ENCODE measurements at regions not wholly inside any gene's neighbourhood (a gene's known extent, or its start where the extent isn't known, plus 50 kb on each side); places are given as distances from the start of the nearest gene placed in this dataset.
A peak's percentile ranks its signal among the peaks of the same experiment; 100 is the strongest.

DNA sequence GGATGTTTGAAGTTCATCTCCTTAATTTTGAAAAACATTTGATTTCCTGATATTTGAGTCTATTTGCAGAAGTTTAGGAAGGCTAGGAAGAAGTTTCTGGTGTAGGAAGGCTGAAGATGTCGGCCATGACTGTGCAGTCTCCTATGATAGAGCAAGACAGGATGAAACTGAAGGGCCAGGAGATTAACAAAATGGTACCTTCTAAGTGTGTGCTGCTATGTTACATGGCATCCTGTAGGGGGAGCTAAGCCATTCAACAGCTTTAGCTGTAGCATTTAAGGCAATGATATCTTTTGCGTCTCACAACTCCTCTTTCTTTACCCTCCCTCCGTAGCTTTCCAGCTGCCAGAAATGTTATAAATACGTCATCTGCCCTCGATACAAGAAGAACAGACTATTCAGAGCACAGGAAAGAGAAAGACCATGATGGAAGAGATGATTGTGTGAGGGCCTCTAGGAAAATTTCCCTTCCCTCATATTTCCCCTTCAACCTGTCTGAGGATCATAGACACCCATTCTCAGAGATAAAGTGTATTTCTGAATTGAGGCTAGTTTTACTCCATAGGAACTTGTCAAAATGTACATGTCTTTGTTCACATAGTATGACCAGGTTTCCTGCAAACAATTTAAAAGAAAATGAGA, 61.1 kb downstream of the XCL1 start:
- TF ChIP-seq, protein P1, sequence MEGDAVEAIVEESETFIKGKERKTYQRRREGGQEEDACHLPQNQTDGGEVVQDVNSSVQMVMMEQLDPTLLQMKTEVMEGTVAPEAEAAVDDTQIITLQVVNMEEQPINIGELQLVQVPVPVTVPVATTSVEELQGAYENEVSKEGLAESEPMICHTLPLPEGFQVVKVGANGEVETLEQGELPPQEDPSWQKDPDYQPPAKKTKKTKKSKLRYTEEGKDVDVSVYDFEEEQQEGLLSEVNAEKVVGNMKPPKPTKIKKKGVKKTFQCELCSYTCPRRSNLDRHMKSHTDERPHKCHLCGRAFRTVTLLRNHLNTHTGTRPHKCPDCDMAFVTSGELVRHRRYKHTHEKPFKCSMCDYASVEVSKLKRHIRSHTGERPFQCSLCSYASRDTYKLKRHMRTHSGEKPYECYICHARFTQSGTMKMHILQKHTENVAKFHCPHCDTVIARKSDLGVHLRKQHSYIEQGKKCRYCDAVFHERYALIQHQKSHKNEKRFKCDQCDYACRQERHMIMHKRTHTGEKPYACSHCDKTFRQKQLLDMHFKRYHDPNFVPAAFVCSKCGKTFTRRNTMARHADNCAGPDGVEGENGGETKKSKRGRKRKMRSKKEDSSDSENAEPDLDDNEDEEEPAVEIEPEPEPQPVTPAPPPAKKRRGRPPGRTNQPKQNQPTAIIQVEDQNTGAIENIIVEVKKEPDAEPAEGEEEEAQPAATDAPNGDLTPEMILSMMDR (IDR thresholded peaks at IDR 0.05): peak; percentile 67
- TF ChIP-seq, protein P2, sequence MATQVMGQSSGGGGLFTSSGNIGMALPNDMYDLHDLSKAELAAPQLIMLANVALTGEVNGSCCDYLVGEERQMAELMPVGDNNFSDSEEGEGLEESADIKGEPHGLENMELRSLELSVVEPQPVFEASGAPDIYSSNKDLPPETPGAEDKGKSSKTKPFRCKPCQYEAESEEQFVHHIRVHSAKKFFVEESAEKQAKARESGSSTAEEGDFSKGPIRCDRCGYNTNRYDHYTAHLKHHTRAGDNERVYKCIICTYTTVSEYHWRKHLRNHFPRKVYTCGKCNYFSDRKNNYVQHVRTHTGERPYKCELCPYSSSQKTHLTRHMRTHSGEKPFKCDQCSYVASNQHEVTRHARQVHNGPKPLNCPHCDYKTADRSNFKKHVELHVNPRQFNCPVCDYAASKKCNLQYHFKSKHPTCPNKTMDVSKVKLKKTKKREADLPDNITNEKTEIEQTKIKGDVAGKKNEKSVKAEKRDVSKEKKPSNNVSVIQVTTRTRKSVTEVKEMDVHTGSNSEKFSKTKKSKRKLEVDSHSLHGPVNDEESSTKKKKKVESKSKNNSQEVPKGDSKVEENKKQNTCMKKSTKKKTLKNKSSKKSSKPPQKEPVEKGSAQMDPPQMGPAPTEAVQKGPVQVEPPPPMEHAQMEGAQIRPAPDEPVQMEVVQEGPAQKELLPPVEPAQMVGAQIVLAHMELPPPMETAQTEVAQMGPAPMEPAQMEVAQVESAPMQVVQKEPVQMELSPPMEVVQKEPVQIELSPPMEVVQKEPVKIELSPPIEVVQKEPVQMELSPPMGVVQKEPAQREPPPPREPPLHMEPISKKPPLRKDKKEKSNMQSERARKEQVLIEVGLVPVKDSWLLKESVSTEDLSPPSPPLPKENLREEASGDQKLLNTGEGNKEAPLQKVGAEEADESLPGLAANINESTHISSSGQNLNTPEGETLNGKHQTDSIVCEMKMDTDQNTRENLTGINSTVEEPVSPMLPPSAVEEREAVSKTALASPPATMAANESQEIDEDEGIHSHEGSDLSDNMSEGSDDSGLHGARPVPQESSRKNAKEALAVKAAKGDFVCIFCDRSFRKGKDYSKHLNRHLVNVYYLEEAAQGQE (IDR thresholded peaks at IDR 0.05; ENCODE audit: insufficient read depth in 1 of 2, low read depth in 2 of 2, low read length in 1 of 2): no peak
- TF ChIP-seq POLR2AphosphoS5 (IDR thresholded peaks at IDR 0.05; ENCODE audit: low read depth, low read length) (no peak), SIN3A (IDR thresholded peaks at IDR 0.05; ENCODE audit: borderline replicate concordance, insufficient read depth, low read depth, low read length) (no peak), TCF7L2 (IDR thresholded peaks at IDR 0.05; ENCODE audit: low read depth, low read length) (no peak)

Measured in Panc1 (cell line).